ENCODE measurements at regions not wholly inside any gene's neighbourhood (a gene's known extent, or its start where the extent isn't known, plus 50 kb on each side); places are given as distances from the start of the nearest gene placed in this dataset.
"Not testable (repeated sequence)": the region's sequence is repeated elsewhere in the genome, so short reads cannot be mapped to it uniquely, and the experiment has no call there.

GRCh38 chr5:125222597-125223240 lies 476.3 kb upstream of the ZNF608 start:
- DNase-seq: no peak

GRCh38 chr5:125225424-125225823 lies 479.0 kb upstream of the ZNF608 start:
- DNase-seq: no peak

GRCh38 chr5:125226825-125227224 lies 480.4 kb upstream of the ZNF608 start:
- no peak for DNase-seq

GRCh38 chr5:125227333-125228095 lies 481.1 kb upstream of the ZNF608 start:
- DNase-seq: peak; percentile 25

- no peak for DNase-seq
These were observed 482.1 kb upstream of the ZNF608 start for GRCh38 chr5:125228363-125229070.

GRCh38 chr5:125229556-125229955 lies 483.1 kb upstream of the ZNF608 start:
- DNase-seq: no peak

GRCh38 chr5:125232779-125233230 lies 486.4 kb upstream of the ZNF608 start:
- DNase-seq: no peak

GRCh38 chr5:125233944-125234343 lies 487.5 kb upstream of the ZNF608 start:
- DNase-seq: no peak

GRCh38 chr5:125236007-125236406 lies 489.6 kb upstream of the ZNF608 start:
- no peak for DNase-seq

- no peak for DNase-seq
These were observed 490.5 kb upstream of the ZNF608 start for GRCh38 chr5:125236981-125237380.

- no peak for DNase-seq
These were observed 498.1 kb upstream of the ZNF608 start for GRCh38 chr5:125244531-125244930.

GRCh38 chr5:125245216-125245615 lies 498.8 kb upstream of the ZNF608 start:
- DNase-seq: no peak

- DNase-seq: no peak
These were observed 503.0 kb upstream of the ZNF608 start for GRCh38 chr5:125249400-125249799.

GRCh38 chr5:125251703-125252102 lies 505.3 kb upstream of the ZNF608 start:
- no peak for DNase-seq

- DNase-seq: not testable (repeated sequence)
These were observed 507.2 kb upstream of the ZNF608 start for GRCh38 chr5:125253634-125254033.

GRCh38 chr5:125254267-125254666 lies 507.8 kb upstream of the ZNF608 start:
- no peak for DNase-seq

GRCh38 chr5:125256296-125256695 lies 509.9 kb upstream of the ZNF608 start:
- DNase-seq: no peak

GRCh38 chr5:125257057-125257972 lies 510.9 kb upstream of the ZNF608 start:
- no peak for DNase-seq

- DNase-seq: no peak
These were observed 511.6 kb upstream of the ZNF608 start for GRCh38 chr5:125257997-125258396.

GRCh38 chr5:125258615-125259014 lies 512.2 kb upstream of the ZNF608 start:
- no peak for DNase-seq

GRCh38 chr5:125261505-125262250 lies 515.2 kb upstream of the ZNF608 start:
- no peak for DNase-seq

- DNase-seq: no peak
These were observed 516.3 kb upstream of the ZNF608 start for GRCh38 chr5:125262782-125263181.
